ENCODE measurements at regions not wholly inside any gene's neighbourhood (a gene's known extent, or its start where the extent isn't known, plus 50 kb on each side); places are given as distances from the start of the nearest gene placed in this dataset.

DNA sequence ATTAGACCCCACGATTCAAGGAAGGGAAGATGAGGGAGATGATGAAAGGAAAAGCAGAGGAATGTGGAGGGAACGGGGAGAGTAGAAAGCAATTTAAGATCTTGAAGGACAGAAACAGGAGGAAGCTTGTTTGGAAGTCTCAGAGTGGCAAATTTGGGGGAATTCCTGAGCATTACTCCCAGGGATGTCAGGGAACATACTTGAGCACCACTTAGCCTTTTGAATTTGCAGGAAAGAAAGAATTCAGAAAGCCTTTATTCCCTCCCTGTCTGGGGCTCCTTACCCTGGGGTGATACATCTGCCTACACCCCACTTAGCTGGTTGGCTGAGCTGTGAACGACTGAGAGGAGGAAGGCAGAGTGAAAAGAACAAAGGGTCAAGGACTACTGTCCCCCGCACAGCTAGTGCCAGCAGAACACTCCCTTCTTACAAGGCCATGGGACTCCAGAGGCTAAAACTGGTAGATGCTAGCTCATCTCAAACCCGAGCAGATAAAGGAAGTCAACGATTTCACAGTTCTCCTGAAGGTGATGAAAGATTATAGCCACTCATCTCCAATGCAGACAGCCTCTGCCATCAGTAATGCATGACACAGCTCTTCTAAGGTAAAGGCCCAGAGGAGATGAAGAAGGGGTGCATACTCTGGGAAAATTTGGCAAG lies 84.0 kb upstream of the AKIP1 start:
- POLR2A ChIA-PET, result no interaction called here
- Histone ChIP-seq H3K36me3 (ENCODE audit: insufficient read depth, low read length) (no peaks in the 10 kb centered on the region), H3K27ac (ENCODE audit: low read depth in 1 of 2, low read length in 2 of 2) (no peak overlapping the region), H3K27me3 (ENCODE audit: control insufficient read depth in 1 of 2, insufficient read depth in 2 of 2, low read length in 2 of 2) (no peaks in the 10 kb centered on the region), H3K4me3 (ENCODE audit: low read length) (no peak overlapping the region), H3K4me1 (ENCODE audit: insufficient read depth, low read length) (no peaks in the 10 kb centered on the region), H3K9me3 (ENCODE audit: control insufficient read depth in 1 of 2, insufficient read depth in 1 of 2, low read length in 2 of 2) (no peaks in the 10 kb centered on the region)
- CTCF ChIA-PET, result no interaction called here
- TF ChIP-seq, protein P1, sequence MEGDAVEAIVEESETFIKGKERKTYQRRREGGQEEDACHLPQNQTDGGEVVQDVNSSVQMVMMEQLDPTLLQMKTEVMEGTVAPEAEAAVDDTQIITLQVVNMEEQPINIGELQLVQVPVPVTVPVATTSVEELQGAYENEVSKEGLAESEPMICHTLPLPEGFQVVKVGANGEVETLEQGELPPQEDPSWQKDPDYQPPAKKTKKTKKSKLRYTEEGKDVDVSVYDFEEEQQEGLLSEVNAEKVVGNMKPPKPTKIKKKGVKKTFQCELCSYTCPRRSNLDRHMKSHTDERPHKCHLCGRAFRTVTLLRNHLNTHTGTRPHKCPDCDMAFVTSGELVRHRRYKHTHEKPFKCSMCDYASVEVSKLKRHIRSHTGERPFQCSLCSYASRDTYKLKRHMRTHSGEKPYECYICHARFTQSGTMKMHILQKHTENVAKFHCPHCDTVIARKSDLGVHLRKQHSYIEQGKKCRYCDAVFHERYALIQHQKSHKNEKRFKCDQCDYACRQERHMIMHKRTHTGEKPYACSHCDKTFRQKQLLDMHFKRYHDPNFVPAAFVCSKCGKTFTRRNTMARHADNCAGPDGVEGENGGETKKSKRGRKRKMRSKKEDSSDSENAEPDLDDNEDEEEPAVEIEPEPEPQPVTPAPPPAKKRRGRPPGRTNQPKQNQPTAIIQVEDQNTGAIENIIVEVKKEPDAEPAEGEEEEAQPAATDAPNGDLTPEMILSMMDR (IDR thresholded peaks at IDR 0.05), result no peak
- no peak overlapping the region for H3K4me3 Mint-ChIP-seq
- H3K27me3 Mint-ChIP-seq, result peaks cover 12% of the 10 kb centered on the region
- intact Hi-C loops (cut with DNase I, micrococcal nuclease), result no loop called here
- H3K36me3 Mint-ChIP-seq (ENCODE audit: low read depth), result no peaks in the 10 kb centered on the region
- H3K4me1 Mint-ChIP-seq (ENCODE audit: low read depth), result no peaks in the 10 kb centered on the region
- no peak for DNase-seq
- no peak overlapping the region for H3K27ac Mint-ChIP-seq
- no peaks in the 10 kb centered on the region for H3K9me3 Mint-ChIP-seq
- ATAC-seq (ENCODE audit: poor library complexity), result no peak

DNA sequence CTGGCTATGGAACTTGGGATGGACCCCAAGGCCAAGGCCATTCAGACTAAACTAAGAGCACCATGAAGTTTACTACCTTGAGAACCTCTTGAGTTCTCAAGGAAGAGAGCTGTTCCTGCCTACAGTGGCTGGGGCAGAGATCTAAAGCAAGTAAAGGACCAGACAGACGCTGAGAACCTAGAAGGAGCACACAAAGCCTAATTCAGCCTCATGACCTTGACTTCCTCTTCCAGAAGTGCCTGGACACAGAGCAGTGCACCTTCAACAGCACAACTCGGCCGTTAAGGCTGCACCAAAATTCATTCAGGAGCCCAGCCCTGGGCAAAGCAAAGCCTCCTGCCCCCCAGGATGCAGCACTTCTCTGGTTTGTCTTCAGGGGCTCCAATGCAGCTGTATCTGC lies 82.9 kb upstream of the AKIP1 start:
- no peaks in the 10 kb centered on the region for H3K36me3 ChIP-seq (ENCODE audit: insufficient read depth, low read length)
- no peaks in the 10 kb centered on the region for H3K4me1 ChIP-seq (ENCODE audit: insufficient read depth, low read length)
- H3K4me3 ChIP-seq (ENCODE audit: low read length), result no peak overlapping the region
- no peak for DNase-seq
- no peaks in the 10 kb centered on the region for H3K27me3 ChIP-seq (ENCODE audit: control insufficient read depth in 1 of 2, insufficient read depth in 2 of 2, low read length in 2 of 2)
- intact Hi-C loops (cut with DNase I, micrococcal nuclease), result no loop called here
- ChIA-PET POLR2A (no interaction called here), CTCF (no interaction called here)
- no peaks in the 10 kb centered on the region for H3K36me3 Mint-ChIP-seq (ENCODE audit: low read depth)
- H3K27ac Mint-ChIP-seq, result no peak overlapping the region
- no peaks in the 10 kb centered on the region for H3K9me3 Mint-ChIP-seq
- TF ChIP-seq, protein P1 (IDR thresholded peaks at IDR 0.05), result no peak
- H3K9me3 ChIP-seq (ENCODE audit: control insufficient read depth in 1 of 2, insufficient read depth in 1 of 2, low read length in 2 of 2), result no peaks in the 10 kb centered on the region
- no peak overlapping the region for H3K27ac ChIP-seq (ENCODE audit: low read depth in 1 of 2, low read length in 2 of 2)
- ATAC-seq (ENCODE audit: poor library complexity), result no peak
- peaks cover 12% of the 10 kb centered on the region for H3K27me3 Mint-ChIP-seq
- no peak overlapping the region for H3K4me3 Mint-ChIP-seq
- no peaks in the 10 kb centered on the region for H3K4me1 Mint-ChIP-seq (ENCODE audit: low read depth)

GRCh38 chr11:8828580-8829361 lies 82.2 kb upstream of the AKIP1 start:
- CTCF ChIA-PET, result no interaction called here
- Mint-ChIP-seq H3K4me1 (ENCODE audit: low read depth) (no peaks in the 10 kb centered on the region), H3K27me3 (peaks cover 7% of the 10 kb centered on the region), H3K27ac (no peak overlapping the region), H3K36me3 (ENCODE audit: low read depth) (no peaks in the 10 kb centered on the region), H3K4me3 (no peak overlapping the region), H3K9me3 (no peaks in the 10 kb centered on the region)
- H3K4me3 ChIP-seq (ENCODE audit: low read length), result no peak overlapping the region
- POLR2A ChIA-PET, result no interaction called here
- H3K4me1 ChIP-seq (ENCODE audit: insufficient read depth, low read length), result no peaks in the 10 kb centered on the region
- TF ChIP-seq, protein P1 (IDR thresholded peaks at IDR 0.05), result no peak
- intact Hi-C loops (cut with DNase I, micrococcal nuclease), result no loop called here
- no peak overlapping the region for H3K27ac ChIP-seq (ENCODE audit: low read depth in 1 of 2, low read length in 2 of 2)
- DNase-seq (no peak), ATAC-seq (ENCODE audit: poor library complexity) (no peak)
- no peaks in the 10 kb centered on the region for H3K36me3 ChIP-seq (ENCODE audit: insufficient read depth, low read length)
- H3K9me3 ChIP-seq (ENCODE audit: control insufficient read depth in 1 of 2, insufficient read depth in 1 of 2, low read length in 2 of 2), result no peaks in the 10 kb centered on the region
- H3K27me3 ChIP-seq (ENCODE audit: control insufficient read depth in 1 of 2, insufficient read depth in 2 of 2, low read length in 2 of 2), result no peaks in the 10 kb centered on the region

All from CD4-positive, alpha-beta T cell (primary cell).